GM23248 (cell line): ENCODE measurements at regions not wholly inside any gene's neighbourhood (a gene's known extent, or its start where the extent isn't known, plus 50 kb on each side); places are given as distances from the start of the nearest gene placed in this dataset.

ENCODE experiments used
- EZH2 ChIP-seq: fragments of 200-600 bp; sonication (generic); IDR thresholded peaks from 2 replicates; pipeline ENCODE4 v1.6.1; 2018; ENCODE audit warnings: antibody characterized with exemption, mild to moderate bottlenecking; ENCODE audit not compliant: insufficient read depth, poor library complexity, severe bottlenecking
- EZH2phosphoT487 ChIP-seq: fragments of 200-600 bp; sonication (generic); IDR thresholded peaks from 2 replicates; pipeline ENCODE4 v1.6.1; 2018; ENCODE audit warnings: antibody characterized with exemption, moderate library complexity, mild to moderate bottlenecking, low read depth; ENCODE audit not compliant: insufficient read depth

DNA sequence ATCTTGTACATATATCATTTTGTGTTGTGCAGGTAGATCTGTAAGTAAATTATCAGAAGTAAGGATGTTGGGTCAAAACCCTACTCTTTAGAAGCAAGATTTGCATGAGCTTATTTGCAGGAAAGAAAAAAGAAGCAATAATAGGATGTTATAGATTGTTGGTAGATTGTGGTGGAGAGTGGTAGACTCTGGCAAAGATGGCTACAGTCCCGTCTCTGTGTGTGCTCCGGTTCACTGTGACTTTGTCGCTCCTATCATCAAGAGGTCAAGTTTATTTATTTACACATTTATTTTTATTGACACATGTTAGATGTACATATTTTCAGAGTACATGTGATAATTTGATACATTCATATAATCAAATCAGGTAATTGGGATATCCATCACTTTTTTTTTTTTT, 81.0 kb upstream of the NDUFV2 start:
- TF ChIP-seq EZH2, result no peak
- TF ChIP-seq EZH2phosphoT487, result no peak
